Middle frontal gyrus (tissue), 1 donor: ENCODE measurements at regions not wholly inside any gene's neighbourhood (a gene's known extent, or its start where the extent isn't known, plus 50 kb on each side); places are given as distances from the start of the nearest gene placed in this dataset.

Source experiments
- DNase-seq: peaks from one replicate; pipeline ENCODE4 v3.0.0-alpha.2; 2015; ENCODE audit warnings: low spot score; ENCODE audit errors: extremely low spot score

DNA sequence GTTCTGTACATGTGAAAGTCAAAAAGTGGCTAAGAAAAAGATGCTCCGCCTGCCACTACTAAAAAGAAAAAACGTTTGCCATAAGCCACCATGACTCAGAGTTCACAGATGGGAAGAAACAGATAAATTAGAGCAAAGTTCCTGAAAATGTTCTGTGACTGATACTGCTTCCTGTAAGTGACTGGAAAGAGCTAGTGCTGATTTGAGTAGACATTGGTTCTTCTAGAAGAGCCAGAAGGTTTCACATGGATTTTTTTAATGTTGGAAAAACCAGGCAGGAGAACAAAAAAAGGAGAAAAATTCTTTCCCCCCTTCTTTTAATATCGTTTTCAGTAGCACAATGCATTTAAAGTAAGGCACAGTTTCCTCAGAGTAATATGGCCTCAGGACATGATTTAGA is 221.4 kb downstream of the HLX start:
- DNase-seq, result no peak

DNA sequence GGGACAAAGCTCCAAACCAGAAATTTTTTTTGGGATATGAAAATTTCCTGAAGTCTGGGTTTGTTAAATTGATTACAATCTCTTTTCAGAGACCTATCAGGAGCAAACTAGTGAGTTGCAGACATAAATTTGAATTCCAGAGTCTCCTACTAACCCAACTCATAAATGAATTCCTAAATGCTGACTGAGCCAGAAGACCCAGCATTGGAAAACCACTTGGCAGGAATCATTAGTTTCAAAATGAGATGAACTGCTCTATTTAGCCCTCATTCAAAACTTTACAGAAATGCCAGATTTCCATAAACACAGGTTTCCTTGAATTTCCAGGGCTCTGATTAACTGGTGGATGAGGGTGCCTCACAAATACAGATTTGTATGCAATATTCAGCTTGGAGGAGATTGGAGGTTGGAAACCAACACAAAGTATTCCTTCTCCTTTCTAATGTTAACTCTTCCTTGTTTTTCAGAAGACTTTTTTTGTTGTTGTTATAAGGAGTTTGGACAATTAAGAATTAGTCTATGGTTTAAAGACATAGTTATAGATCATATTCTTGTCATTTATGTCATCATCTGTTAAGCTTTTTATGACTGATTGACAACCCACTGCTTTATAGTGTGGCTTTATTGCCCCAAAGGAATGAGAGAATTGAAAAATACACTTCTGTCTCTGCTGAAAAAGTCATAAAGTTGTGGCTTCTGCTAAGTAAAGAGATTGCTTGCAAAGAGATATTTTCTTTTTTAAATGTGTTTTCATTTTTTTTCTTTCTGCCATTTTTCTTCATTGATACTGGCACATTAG is 222.8 kb downstream of the HLX start:
- no peak for DNase-seq

DNA sequence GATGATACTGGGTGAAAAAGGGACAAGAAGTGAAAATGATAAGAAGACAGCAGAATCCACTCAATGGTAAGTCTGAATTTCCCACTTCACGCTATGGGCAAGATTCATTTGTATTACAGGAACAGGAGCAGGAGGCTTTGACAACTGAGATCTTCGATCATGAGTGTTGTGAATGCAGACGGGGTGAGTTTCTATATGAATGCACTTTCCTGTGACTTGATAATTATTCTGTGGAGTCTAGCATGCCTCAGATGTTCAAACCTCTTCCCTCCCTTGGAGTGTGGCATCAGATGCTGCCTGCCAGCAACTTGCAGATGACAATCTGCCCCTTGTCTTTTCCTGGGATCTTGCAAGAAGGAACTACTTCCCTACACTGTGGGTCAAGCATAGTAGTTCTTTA is 225.4 kb downstream of the HLX start:
- DNase-seq, result no peak

DNA sequence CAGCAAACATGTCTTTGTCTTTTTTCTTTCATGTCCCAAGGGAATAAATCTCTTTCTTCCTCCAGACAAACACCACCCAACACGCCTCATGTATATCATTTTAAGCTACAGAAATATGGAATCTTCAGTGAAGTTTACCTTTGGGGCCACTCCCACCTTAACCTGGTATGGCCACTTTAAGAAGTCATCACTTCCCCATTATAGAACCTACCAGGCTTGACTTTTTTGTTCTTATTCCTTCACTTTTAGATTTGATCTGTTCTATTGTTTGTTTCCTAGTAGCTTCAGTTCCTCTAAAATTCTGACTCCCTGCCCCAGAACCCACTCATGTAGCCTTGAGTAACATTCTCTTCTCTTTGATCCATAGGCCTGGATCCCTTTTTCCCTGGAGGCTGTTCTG is 226.3 kb downstream of the HLX start:
- DNase-seq, result no peak

DNA sequence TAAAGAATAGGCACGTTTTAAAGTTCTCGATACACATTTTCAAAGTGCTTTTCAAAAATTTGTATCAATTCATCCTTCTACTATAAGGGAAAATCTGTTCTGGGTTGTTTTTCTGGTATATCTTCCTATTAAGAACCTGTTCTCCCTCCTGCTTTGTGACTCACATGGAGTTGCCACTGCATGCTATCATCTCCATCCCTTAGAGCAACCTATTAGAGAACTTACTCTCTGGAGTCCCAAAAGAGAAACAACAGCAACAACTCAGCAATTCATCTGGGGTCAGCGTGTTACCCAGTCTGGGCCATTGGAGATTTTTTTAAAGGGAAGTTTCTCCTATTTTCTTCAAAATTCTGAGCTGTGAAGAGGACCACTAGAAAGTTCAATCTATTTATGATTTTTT is 227.4 kb downstream of the HLX start:
- DNase-seq, result no peak

DNA sequence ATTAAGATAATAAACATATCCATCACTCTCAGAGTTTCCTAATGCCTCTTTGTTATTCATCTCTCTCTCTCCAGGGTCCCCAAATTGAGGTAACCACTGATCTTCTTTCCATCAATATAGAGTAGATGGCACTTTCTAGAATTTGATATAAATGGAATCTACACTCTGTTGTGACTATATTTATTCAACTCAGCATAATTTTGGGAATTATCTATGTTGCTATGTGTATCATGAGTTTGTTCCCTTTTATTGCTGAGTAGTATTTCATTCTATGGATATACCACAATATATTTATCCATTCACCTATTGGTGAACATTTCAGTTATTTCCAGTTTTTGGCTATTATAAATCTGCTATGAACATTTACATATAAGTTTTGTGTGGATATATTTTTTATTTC is 230.7 kb downstream of the HLX start:
- no peak for DNase-seq

DNA sequence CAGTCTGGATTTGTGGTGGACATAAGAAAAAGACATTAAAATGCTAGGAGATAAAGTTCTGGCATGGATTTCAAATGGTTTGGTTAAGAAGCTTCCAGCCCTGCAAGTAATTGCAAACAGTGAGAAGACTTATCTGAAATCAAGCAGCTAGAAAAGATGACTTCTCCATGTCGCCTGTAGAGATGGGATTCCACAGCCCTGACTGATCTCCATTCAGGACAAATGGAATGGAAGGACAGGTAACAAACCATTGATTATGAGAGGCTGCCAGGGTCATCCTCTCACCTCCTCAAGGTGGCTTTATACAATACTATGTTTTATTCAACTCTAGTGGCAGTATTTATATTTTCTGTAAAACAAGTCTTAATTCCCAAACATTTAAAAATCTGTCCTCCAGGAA is 237.9 kb downstream of the HLX start:
- DNase-seq, result no peak

DNA sequence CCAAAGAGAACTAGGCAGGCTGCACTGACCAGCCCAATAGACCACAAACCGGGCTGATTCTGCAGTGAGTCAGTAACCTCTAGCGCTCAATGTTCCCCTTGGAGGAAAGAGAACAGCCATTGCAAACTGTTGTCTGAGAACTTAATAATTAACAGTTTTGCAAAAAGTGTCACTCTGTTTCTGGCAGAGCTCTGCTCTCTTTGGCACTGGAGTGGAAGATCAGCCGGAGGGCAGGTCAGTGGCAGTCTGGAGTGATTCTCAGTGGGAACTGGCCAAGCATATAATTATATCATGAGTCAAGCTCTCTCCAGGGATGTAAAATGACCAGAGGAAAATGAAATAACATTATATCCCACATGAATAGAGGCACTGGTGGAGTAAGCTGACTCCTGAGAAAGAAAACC is 238.3 kb downstream of the HLX start:
- DNase-seq, result no peak

DNA sequence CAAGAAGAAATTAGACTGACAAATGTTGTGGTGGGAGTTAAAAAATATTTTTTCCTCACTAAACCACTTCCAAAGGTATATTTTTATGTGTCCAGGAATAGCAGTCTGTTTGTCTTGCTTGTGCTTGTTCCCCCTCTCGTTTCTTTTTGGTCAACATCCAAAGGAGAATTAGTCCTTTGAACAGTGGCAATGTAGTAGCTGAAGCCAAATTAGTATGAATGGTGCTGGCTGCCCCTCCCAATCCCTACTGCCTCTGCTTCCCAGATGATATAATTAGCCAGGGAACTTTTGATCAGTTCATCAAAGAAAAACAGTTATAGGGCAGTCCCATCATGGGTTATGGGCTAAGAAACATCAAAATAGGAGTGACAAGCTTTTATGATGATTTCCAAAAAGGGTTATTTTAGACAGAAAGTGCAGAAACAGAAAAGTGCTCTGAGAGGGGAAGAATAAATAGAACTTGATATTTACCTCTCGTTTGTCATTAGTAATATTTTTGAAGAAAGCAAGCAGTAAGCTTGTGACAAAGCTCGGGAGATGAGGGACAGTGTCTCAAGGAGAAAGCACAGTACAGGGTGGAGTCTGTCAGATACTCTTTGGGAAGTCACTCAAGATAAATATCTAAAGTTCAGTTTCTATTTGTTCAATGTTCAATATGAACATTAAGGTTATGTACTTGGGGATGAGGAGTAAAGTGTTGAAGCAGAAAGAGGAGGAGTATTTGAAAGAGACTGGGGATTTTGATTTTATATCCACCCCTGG is 239.1 kb downstream of the HLX start:
- DNase-seq, result no peak

DNA sequence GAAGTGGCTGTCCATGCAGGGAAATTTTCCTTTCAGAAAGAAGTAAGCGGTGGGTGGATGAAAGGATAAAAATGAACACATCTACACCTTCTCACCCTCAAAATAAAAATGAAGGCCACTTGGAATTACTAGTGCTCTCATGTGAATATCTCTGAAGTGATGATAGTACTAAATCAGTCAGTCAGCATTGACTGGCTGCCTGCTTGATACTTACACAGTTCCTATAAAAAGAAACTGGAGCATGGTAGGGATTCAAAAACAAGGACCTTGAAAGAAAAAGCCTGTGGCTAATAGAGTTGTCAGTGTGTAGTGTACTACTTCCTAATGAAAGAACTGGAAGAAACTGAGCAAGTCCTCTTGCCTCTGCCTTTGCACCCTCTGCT is 239.7 kb downstream of the HLX start:
- no peak for DNase-seq

DNA sequence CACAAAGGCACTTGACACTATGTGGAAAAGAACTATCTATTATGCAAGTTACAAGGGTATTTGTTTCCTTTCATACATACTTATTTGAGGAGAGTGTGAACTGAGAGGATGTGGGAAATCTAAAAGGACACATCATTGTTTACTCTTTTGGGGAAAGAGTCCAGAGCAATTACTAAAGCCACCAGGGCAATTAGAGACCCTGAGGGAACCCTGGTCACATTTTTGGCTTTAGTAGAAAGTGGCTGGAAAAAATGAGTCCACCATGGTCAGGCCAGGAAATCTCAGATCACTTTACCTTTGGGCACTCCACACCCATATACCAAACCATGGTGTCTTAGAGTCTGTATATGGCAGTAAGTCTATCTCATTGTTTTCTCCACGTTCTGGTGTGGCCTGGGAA is 243.3 kb downstream of the HLX start:
- no peak for DNase-seq

DNA sequence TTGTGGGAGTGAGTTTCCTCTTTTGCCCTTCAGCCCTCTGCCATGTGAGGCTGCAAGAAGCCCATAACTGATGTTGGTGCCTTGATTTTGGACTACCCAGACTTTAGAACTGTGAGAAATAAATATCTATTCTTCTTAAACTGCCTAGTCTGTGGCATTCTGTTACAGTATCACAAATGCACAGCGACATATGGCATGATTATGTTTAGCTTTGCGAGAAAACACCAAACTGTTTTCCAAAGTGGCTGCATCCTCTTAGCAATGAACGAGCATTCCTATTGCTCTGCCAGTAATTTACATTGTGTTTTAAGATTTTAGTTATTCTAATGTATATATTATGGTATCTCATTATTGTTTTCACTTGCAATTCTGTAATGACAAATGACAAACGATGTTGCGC is 246.7 kb downstream of the HLX start:
- DNase-seq, result no peak

DNA sequence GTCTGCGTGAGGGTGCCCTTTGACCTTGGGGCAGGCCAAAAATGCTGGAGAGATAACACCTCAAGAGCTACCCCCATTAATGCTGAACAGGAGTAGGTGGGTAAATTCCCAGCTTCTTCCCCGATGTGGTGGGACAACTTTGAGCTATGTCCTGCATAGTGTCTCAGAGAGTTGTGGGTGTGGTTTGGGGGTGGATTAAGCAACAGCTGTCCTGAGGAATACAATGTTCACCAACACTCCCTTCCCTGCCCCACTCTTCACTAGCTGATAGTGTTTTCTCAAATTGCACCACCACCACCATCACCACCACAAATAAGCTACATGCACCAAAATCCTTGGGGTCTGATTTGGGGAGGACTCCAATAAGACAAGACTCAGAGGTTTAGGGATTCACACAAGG is 258.4 kb downstream of the HLX start:
- DNase-seq, result no peak

DNA sequence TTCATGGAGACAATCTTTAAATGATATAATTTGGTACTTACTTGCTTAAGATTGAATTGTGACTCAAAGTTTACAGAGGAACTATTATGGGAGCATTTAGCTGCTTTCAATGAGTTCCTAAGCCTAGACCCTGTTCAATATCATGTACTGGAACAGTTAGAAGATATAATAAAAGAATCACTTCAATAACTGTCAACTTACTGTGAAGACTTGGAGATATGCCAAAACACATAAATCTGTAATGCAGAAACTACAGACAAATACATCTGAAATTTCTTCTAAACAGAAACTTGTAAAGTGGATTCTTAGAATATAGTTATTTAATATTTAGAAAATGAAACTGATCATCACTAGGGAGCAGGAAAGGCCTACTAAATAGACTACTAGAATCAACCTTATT is 259.3 kb downstream of the HLX start:
- no peak for DNase-seq

DNA sequence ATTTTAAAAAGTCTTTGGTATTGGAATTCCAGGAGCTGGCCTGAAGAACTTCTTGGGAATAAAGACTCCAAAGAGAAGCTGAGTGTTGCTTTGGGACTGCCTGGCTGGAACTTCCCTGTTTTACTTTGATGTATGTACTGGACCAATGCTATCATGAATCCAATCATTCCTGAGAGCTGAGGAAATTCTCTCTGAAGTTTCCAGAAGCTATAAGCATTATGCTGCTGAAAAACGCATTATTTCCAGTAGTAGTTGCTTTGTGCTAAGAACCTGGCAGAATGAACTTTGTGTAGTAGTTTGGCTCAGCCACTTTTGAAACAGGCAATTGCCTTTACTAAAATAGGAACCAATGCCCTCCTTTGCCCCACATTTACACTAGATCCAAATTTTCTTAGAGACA is 260.7 kb downstream of the HLX start:
- DNase-seq, result no peak

DNA sequence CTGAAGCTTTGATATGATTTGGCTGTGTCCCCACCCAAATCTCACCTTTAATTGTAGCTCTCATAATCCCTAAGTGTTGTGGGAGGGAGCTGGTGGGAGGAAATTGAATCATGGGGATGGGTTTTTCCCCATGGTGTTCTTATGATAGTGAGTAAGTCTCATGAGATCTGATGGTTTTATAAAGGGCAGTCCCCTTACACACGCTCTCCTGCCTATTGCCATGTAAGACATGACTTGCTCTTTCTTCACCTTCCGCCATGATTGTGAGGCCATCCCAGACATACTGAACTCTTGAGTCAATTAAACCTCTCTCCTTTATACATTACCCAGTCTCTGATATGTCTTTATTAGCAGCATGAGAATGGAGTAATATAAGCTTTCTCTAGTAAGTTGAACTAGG is 261.9 kb downstream of the HLX start:
- DNase-seq, result no peak

DNA sequence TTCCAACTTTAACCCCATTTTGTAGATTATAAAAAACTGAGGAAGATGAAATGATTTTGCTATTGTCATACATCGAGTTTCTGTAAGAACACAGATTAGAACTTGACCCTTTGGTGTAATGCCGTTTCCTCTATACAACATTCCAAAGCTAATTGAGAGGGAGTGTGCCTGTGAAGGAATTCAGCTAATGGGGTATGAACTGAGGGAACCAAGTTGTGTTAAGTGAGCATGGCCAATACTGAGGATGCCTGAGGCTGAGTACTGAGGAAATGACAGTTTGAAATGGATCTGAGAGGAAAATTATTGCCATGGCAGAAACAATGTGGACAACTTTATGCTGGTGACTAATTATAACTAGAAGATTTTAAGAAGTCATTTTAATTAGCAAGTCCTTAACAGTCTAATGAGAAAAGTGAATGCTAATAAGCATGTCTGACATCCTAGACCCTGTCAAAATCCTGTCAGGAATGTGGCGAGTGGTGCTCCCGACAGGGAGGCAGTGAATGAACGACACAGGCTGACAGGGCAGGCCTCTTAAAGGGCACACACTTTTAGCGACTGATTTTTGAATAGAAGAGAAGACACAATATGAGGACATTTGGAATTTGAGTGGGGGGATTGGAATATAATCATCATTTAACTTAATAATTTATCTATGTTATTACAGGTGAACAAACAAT is 262.5 kb downstream of the HLX start:
- no peak for DNase-seq

DNA sequence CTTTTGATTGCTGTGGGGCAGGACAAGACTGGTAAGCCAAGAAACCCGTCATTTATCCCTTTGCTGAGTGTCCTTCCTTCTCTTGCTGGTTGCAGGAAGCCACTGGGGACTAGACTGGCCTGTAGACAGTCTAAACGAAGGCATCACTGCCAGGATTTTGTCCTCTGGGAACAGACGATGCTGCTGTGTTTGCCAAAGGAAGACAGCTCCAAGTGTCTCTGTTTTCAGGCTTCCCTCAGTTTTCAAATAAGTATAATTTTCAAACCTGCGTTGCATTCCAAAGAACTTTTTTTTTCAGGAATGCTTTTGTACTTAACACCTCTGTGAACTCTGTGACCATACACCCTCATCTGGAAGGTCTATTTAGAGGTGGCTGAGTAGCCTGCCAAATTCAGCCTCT is 269.4 kb downstream of the HLX start:
- DNase-seq, result no peak

DNA sequence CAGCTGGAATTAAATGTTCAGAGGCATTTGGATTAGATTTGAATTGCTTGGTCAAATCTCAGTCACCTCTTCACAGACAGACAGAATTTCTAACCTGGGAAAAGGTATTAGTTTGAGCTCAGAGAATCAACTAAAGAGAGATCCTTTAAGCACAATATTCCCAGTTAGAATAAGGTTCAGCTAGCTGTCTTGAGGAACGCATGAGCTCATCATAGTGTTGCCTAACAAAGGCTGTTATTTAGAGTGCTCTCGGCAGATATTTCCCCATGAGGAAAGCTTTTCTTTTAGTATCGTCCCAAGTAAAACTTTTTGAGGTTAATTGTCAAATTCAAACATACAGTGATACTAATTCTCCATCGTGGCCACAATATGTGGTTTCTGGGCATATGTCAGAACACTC is 269.9 kb downstream of the HLX start:
- DNase-seq, result no peak

DNA sequence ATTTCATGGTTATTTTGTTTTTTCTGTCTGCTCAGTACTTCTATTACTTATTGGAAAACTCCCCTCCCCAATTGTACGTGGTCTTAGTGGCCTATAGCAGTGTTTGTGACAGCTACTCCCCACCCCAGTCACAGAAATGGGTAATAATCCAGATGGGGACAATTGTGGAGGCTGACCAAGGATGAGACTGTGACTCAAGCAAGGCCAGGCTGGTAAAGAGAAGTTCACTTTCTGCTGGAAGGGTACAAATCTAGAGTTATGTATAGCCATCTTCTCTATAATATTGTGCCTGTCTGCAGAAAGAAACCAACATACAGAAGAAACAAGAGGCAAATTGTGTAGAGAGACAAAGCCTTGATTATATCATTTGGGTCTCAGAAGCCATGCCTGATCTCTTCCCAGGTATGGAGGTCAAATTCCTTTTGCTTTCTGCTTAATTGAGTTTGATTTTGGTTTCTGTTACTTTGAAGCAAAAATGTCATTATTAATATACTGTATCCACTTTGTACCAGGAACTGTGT is 270.4 kb downstream of the HLX start:
- no peak for DNase-seq

DNA sequence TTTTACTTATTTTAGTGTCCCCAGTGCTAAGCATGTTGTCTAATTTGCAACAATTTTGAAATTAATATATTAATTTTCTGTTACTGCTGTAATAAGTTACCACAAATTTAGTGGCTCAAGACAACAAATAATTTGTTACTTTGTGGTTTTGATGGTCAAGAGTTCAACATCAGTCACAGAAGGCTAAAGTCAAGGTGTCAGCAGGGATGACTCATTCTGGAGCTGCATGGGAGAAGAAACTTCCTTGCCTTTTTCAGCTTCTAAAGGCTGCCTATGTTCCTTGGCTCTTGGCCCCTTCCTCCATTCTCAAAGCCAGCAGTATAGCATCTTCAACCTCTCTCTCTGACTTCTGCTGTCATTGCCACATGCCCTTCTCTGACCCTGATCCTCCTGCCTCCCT is 271.8 kb downstream of the HLX start:
- no peak for DNase-seq

DNA sequence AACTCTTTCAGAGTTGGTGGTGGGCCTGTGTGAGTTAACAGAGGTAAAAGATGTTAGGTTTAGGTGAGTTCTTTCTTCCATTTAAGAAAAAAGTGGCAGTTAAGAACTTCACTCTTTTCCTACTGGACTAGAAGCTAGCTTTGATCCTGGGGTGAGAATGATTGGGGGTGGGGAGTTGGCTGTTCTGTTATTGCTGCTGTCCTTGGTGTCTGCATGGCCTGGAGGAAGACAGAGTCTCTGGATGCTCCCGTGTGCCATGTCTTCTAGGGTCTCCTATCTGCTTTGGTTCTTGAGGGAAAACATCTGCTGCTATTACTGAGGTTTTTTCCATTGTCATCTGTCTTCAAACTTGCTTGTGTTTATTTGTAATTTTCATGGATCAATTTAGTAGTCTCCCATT is 275.7 kb downstream of the HLX start:
- DNase-seq, result no peak
